CD4-positive, alpha-beta T cell treated with Interferon gamma for 1 hour (primary cell): ENCODE measurements at regions not wholly inside any gene's neighbourhood (a gene's known extent, or its start where the extent isn't known, plus 50 kb on each side); places are given as distances from the start of the nearest gene placed in this dataset.
"Not testable (repeated sequence)": the region's sequence is repeated elsewhere in the genome, so short reads cannot be mapped to it uniquely, and the experiment has no call there.

Source experiments
- DNase-seq: peaks from one replicate; pipeline ENCODE4 v3.0.0-alpha.2; 2020

DNA sequence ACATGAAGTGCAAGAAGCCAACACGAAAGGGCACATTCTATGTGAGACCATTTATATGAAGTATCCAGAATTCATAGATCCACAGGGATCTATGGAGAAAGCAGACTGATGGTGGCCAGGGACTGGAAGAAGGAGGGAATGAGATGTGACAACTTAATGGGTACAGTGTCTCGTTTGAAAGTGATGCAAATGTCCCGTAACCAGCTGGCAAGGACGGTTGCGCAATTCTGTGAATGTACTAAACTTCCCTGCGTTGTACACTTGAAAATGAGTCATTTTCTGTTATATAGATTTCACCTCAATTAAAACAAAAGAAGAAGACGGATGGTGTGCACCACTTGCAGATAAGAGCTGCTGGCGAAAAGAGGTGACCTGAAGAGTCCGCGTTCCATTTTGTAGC, 861.1 kb downstream of the TYW1 start:
- DNase-seq = no peak

DNA sequence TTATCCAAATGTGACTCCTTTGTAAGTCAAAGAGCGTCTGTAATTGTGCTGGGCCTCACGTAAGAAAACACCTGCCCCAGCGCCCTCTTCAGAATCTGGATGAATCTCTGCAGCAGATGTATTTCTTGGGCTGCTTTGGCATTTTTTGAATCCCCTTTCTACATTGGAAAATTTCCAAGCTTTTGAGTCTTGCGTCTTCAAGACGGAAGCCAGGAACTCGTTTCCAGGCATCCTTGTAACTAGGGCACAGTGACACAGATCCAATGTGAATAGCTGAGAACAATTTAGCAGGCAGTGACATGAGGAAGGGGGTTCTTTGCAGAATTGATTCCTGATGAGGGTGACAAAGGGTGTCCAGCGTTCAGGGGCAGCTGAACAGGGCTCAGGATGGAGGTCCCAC, 862.3 kb downstream of the TYW1 start:
- no peak for DNase-seq

DNA sequence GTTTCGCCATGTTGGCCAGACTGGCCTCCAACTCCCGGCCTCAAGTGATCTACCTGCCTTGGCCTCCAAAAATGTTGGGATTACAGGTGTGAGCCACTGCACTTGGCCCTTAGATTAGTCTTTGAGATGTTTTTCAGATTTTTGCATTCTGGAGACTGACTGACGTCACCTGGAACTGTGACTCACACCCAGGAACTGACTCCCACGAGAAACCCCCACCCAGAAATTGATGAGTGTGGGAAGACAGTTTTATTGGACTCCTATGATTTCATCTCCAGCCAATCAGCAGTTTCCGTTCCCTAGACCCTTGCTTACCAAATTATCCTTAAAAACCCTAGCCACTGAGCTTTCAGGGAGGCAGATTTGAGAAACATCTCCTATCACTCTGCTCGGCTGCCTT, 867.3 kb downstream of the TYW1 start:
- DNase-seq = no peak

DNA sequence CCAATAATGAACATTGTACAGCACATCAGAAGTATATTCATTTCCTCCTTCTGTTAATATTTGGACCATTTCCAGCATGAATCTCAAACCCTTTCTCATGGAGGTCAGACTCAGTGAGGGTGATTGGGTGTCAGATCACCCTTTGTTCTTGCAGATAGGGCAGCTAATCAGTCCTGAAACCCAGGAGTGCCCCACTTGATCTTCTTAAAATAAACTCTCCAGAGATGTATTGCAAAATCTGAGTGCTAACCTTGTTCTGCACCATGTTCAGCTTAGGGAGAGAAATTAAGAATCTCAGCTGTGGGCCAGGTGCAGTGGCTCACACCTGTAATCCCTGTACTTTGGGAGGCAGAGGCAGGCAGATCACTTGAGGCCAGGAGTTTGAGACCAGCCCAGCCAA, 869.4 kb downstream of the TYW1 start:
- no peak for DNase-seq

DNA sequence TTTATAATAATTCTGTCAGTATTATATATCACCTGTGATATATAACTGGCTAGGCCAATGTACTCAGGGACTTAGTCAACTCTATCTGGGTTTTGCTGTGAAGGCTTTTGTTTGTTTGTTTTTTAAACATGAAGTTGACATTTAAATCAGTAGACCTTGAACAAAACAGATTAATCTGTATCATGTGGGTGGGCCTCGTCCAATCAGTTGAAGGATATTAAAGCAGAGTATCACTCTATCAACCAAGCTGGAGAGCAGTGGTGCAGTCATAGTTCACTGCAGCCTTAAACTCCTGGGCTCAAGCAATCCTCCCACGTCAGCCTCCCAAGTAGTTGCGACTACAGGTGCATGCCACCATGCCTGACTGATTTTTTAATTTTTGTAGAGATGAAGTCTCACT, 870.2 kb downstream of the TYW1 start:
- DNase-seq = no peak

DNA sequence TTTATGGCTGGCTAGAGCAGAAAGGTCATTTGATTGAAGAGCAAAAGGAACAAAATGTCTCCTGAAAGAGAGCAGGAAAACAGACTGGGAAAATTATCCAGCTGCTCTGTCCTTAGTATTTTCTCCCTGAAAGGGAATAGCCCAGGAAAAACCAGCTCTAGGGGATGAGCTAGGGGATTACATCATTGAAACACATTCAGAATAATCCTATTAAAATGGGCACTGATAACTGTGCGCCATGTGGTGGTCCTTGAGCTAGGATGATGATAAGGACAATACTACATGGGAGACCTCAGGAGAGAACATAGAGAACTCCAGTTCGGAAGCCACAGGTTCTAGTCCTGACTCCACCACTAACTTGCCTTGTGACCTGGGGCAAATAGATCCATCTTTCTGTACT, 873.8 kb downstream of the TYW1 start:
- no peak for DNase-seq

DNA sequence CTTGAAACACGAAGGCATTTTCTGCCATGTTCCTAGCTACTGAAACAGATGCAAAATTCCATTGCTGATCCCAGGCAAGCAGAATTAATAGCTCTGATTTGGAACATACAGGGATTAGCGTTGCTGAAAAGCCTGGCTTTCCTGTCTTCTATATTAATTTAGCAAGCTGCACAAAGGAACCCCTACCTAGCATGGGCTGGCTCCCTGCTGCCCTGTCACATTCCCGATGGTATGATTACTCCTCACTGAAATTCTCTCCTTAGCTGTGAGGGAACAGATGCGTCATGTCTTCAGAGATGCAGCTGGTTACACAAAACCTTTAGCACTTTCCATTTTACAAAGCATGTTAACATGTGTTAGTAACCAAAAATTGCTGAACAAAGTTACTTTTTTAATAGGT, 878.9 kb downstream of the TYW1 start:
- DNase-seq = no peak

DNA sequence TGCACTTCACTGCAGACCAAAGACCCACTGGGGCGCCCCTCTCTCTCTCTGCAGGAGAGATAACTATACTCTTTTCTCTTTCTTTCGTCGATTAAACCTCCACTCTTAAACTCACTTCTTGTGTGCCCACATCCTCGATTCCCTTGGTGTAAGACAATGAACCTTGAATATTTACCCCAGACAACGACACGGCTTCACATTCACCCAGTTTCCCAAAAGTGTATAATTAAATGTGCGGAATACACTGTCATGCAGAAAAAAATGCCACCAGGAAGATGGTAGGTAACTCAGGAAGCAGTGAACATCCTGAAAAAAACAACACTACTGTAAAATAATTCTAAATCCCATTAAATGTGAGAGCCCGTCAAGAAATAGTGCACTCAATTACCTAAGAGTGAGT, 882.2 kb downstream of the TYW1 start:
- no peak for DNase-seq

DNA sequence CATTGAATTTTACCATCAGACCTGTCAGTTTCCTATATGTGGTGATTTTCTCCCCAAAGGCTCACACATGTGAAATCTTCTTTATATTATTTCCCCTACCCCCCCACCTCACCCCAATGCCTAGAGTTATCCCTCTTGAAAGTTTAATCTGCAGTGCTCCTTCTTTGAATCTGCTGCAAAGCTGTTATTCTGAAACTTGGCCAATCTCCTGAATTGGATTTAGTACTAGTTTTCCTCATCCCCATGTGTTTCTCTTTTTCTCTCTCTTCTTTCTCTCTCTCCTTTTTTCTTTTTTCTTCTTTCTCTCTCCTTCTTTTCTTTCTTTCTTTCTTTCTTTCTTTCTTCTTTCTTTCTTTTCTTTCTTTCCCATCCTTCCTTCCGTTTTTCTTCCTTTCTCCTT, 886.2 kb downstream of the TYW1 start:
- DNase-seq = no peak

DNA sequence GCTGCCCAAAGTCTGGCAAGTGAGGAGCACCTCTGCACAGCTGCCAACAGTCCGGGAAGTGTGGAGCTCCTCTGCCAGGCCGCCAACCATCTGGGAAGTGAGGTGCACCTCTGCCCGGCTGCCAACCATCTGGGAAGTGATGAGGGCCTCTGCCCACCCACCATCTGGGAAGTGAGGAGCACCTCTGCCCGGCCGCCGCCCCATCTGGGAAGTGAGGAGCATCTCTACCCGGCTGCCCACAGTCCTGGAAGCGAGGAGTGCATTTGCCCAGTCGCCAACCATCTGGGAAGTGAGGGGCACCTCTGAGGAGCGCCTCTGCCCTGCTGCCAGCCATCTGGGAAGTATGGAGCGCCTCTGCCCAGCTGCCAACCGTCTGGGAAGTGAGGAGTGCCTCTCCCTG, 893.7 kb downstream of the TYW1 start:
- DNase-seq = no peak

DNA sequence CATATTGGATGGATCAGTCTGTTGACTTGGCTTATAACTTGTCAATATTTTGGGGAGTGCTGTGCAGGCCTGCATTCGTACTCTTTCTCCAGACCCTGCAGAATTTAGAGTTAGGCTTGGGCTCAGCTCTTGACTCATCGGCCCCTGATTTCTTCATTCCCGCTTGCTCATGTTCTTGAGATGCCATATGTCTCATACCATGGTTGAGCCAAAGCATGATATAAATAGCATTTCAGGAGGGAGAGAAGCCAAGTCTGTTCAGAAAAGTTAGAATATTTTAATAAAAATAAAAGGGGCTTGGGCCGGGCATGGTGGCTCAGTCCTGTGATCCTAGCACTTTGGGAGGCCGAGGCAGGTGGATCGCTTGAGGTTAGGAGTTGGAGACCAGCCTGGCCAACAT, 898.1 kb downstream of the TYW1 start:
- no peak for DNase-seq

DNA sequence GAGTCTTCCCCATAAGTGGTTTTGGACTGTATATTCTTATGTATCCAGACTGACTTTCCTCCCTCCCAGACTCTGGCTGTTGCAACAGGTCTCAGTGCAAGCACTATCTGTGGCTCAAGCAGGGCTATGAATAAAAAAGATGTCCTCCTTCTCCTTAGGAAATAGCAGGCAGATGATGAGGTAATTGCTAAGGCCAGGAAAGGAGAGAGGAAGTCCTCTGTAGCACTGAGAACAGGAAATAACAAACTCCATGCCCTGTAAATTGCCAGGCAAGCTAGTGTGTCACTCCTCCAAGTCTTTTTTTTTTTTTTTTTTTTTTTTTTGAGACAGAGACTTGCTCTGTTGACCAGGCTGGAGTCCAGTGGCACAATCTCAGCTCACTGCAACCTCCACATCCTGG, 900.1 kb downstream of the TYW1 start:
- no peak for DNase-seq

DNA sequence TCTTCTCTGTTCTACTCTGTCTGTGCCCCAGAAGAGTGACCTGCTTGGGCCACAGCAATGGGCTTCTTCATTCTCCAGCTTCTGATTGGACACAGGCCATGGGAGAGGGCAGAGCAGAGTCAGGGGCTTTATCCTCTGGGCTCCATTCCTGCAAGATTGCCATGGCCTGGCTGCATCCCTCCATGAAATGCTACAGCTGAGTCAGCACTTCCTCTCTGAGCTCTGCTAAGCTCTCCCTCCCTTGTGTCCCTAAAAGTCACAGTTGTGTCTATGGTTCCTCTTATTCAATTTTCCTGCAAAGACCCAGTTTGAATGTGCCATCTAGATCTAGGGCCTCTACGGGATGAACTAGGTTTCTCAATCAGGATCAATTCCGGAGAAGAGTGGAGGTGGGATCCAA, 903.8 kb downstream of the TYW1 start:
- no peak for DNase-seq

DNA sequence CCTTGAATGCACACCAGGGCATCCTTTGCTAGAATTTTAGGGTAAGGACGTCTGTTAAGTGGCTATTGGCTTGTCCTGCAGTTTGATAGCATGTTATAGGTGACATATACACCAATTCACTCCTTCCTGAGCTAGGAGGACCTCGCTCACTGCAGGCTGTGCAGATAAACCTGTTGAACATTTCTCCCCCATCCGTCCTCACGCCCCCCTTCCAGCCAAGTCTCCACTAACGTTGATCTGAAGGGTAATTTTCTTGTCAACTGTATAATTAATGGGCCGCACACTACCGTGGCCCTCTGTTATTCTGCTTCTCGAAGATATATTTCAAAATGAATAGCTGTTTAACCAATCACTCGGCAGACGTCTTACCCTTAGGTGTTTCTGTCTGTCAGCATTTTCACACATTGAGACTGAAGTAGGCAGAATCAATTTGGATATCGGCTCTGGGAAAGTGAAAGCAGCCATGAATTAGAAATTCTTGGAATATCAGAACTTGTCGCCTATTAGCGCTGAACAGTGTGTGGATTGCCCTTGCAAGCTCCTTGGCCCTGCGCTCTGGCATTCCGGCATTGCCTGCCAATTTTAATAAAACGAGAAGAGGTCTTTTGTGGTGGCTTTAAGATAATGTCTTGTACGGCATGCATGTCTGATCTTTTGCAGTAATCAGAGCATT, 905.3 kb downstream of the TYW1 start:
- DNase-seq = no peak

DNA sequence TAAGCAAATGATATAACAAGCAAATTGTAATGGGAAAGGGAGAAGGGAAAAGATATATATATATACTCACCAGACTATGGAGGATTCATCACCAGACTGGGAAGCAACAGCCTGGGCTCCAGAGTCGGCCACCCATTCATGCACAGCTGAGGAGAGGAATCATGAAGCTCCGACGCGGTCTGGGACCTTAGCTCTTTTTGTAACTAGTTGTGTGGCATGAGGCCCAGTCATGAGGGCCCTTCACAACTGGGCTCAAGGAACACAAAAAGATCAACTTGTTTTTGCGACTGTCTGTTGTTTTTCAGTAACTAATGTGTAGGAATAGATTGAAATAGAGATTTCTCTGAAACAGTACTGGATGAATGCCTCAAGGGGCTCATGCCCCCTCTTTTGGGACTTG, 911.2 kb downstream of the TYW1 start:
- no peak for DNase-seq

DNA sequence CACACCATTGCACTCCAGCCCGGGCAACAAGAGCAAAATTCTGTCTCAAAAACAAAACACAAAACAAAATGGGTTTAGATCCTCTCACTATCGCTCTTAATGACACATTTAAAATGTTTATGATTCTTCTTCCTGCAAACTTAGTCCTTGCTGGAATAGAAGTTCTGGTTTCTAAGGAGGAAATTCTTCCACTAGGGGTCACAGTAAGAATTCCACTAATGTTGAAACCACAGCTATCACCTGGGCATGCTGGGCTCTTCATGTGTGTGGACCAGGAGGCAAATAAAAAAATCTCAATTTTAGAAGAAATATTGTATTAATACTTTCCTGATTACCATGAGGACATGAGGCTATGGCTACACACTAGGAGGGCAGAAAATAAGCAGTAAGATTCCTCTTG, 915.8 kb downstream of the TYW1 start:
- DNase-seq = no peak

DNA sequence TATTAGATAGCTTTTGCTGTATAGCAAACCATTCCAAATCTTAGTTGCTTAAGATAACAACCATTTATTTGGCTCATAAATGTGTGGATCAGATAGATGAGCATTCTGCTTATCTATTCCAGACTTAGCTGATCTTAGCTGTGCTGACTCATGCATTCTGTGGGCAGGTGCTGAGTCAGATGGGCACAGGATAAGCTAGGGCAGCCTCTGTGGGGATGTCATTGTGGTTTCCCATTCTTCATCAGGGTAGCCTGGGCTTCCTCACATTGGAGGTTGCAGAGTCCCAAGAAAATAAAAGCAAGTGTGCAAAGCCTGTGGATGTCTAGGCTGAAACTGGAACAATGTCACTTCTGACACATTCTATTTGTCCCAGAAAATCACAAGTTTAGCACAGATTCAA, 917.0 kb downstream of the TYW1 start:
- DNase-seq = no peak

DNA sequence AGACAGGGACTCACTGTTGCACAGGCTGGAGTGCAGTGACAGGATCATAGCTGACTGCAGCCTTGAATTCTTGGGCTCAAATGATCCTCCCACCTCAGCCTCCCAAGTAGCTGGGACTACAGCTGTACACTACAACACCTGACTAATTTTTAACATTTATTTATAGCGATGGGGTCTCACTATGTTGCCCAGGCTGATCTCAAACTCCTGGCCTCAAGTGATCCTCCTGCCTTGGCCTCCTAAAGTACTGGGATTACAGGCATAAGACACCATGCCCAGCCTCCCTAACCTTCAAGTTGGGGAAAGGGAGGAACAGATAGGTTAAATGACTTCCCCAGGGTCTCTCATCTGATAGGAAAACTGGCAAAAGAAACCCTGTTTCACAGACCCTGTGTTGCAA, 919.5 kb downstream of the TYW1 start:
- not testable (repeated sequence) for DNase-seq

DNA sequence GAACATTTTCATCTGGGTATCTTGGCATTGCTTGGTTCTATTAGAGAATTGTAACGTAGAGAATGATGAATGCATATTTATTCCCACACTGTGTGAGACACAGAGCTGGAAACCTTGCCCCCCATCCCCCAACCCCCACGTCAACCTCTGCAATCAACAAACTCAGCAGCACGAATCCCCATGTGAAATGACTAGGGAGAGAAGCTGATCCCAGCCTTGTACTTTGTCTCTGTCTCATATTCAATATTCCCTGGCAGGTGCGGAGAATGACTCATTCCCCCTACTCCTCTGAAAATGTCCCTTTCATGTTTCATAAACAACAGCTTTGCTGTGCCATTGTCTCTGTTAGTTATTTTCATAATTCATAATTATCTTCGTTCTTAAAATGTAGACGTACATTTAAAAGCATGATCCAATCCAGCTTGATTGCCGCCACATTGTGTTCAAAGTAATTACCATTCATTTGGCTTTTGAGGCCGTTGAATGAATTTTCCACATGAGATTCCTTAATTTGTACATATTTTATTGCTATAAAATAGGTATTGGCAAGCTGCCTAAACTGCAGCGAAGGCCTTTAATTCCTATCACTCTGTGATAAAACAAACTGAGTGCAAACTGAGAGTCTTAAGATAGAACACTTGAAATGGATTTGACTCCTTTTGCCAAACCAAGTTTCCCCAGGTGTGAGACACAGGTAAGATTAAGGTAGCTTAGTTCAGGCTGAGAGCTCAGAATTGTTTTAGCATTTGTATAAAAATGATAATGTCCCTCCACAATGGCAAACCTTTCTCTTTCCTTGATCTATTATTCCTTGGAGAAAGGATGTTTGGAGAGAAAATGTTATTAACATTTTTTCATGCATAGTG, 920.2 kb downstream of the TYW1 start:
- DNase-seq = no peak

DNA sequence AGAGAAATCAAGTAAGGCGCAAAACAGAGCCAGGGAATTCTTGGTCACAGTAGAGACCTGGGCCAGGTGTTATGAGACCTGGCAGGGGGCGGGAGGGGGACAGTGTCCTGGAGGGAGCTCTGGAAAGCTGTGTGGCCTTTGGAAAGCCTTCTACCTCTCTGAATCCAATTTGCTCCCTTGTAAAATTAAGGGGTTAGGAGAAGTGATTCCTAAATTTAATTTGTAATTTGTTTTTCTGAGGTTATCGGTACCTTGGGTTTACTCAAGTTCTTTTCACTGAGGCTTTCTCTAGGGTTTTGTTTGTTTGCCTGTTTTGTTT, 920.8 kb downstream of the TYW1 start:
- no peak for DNase-seq

DNA sequence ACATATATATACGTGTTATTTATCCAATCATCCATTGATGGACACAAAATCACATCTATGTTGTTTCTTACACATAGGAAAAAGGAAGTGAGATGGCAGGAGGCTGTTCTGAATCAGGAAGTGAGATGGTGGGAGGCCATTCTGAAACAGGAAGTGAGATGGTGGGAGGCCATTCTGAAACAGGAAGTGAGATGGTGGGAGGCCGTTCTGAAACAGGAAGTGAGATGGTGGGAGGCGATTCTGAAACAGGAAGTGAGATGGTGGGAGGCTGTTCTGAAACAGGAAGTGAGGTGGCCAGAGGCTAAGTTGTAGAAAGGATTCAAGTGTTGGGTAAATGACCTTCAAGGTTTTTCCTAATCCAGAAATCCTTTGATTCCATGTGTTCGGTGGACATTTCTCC, 921.5 kb downstream of the TYW1 start:
- DNase-seq = peak; percentile 13

DNA sequence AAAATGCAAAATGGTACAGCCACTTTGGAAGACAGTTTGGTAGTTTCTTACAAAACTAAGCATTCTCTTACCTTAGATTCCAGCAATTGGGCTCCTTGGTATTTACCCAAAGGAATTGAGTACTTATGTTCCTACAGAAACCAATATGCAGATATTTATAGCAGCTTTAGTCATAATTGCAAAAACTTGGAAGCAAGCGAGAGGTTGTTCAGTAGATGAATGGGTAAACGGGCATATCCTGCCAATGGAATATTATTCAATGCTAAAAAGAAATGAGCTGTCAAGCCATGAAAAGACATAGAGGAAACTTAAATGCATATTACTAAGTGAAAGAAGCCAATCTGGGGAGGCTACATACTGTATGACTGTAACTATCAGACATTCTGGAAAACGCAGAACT, 926.7 kb downstream of the TYW1 start:
- DNase-seq = no peak

DNA sequence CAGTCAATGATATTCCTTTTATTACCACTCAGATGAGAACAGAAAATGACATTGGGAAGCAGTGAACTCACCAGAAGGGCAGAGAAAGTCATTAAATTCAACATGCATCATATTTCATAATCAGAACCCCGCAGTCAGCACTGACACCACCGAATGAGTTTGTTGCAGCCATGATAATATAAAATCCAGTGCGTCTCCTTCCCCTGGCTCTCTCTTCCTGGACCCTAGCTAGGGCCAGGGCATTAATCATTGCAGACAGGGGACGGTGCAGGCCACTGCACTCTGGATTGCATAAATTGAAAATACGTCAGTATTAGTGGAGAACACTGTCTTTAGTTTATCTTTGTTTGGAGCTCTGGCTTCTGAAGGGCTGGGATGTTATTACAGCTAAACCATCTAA, 931.5 kb downstream of the TYW1 start:
- DNase-seq = no peak

DNA sequence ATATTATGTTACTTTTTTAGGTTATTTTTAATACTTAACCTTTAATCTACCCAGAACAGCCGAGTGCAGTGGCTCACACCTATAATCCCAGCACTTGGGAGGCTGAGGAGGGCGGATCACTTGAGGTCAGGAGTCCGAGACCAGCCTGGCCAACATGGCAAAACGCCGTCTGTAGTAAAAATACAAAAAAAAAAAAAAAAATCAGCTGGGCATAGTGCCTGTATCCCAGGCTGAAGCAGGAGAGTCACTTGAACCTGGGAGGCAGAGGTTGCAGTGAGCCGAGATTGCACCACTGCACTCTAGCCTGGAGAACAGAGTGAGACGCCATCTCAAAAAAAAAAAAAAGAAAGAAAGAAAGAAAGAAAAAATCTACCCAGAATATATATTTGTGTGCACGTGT, 939.8 kb downstream of the TYW1 start:
- not testable (repeated sequence) for DNase-seq

DNA sequence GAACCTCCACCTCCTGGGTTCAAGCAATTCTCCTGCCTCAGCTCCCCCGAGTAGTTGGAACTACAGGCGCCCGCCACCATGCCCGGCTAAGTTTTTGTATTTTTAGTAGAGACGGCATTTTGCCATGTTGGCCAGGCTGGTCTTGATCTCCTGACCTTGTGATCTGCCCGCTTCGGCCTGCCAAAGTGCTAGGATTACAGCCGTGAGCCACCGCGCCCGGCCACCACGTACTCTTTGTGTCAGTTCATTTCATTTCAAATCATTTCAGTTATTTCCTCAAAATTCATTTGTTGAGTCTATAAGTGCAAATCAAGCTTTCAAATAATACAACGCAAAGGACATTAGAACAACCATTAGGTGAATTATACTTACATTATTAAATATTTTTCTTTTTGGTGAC, 943.8 kb downstream of the TYW1 start:
- DNase-seq = no peak
